ENCODE measurements at regions not wholly inside any gene's neighbourhood (a gene's known extent, or its start where the extent isn't known, plus 50 kb on each side); places are given as distances from the start of the nearest gene placed in this dataset.

GRCh38 chr15:91482799-91483198 lies 370.7 kb upstream of the SLCO3A1 start:
- TF ChIP-seq, protein P1, sequence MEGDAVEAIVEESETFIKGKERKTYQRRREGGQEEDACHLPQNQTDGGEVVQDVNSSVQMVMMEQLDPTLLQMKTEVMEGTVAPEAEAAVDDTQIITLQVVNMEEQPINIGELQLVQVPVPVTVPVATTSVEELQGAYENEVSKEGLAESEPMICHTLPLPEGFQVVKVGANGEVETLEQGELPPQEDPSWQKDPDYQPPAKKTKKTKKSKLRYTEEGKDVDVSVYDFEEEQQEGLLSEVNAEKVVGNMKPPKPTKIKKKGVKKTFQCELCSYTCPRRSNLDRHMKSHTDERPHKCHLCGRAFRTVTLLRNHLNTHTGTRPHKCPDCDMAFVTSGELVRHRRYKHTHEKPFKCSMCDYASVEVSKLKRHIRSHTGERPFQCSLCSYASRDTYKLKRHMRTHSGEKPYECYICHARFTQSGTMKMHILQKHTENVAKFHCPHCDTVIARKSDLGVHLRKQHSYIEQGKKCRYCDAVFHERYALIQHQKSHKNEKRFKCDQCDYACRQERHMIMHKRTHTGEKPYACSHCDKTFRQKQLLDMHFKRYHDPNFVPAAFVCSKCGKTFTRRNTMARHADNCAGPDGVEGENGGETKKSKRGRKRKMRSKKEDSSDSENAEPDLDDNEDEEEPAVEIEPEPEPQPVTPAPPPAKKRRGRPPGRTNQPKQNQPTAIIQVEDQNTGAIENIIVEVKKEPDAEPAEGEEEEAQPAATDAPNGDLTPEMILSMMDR (IDR thresholded peaks at IDR 0.05), result no peak
- no peak for TF ChIP-seq EZH2 (IDR thresholded peaks at IDR 0.05)

Measured in neural progenitor cell (in vitro differentiated cells).